MM.1S (cell line): ENCODE measurements at regions not wholly inside any gene's neighbourhood (a gene's known extent, or its start where the extent isn't known, plus 50 kb on each side); places are given as distances from the start of the nearest gene placed in this dataset.

Experiments
- CTCF ChIP-seq: fragments of 300-600 bp; sonication (generic); IDR thresholded peaks from 2 replicates; pipeline ENCODE4 v1.5.1; 2016; ENCODE audit warnings: antibody characterized with exemption, low read length, mixed read lengths
- EZH2 ChIP-seq: fragments of 300-600 bp; sonication (generic); optimal IDR thresholded peaks from 2 replicates; pipeline ENCODE3; 2017; ENCODE audit warnings: low read depth, mild to moderate bottlenecking, antibody characterized with exemption, low read length, mixed read lengths

GRCh38 chr4:11230866-11231265 is 197.8 kb downstream of the HS3ST1 start:
- no peak for TF ChIP-seq EZH2
- no peak for TF ChIP-seq CTCF
